CMK (cell line): ENCODE measurements at regions not wholly inside any gene's neighbourhood (a gene's known extent, or its start where the extent isn't known, plus 50 kb on each side); places are given as distances from the start of the nearest gene placed in this dataset.

Experiments used
- DNase-seq: peaks from one replicate; pipeline ENCODE4 v3.0.0-alpha.2; 2010; ENCODE audit warnings: low read depth

DNA sequence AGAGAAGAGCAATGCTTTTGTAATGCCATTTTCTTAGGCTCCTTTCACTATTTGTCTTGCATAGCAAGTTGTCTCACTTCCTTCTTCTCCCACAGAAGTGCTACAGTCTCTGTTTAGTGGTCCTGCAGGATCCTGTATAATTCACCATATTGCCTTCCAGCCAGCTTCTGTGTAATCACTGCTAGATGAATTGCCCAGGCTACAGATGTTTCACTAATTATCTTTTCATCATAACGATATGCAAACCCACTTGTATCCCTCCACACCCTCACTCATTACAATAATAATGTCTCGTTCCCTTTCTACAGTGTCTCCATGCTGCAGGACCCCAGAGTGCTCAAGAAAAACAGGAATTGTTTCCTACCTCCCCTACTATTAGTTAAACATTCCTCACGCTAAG lies 402.9 kb downstream of the TBL1XR1 start:
- no peak for DNase-seq

- no peak for DNase-seq
Observed at GRCh38 chr3:176789947-176790346, 407.3 kb downstream of the TBL1XR1 start.

- no peak for DNase-seq
Observed at GRCh38 chr3:176789281-176789705, 408.0 kb downstream of the TBL1XR1 start.

DNA sequence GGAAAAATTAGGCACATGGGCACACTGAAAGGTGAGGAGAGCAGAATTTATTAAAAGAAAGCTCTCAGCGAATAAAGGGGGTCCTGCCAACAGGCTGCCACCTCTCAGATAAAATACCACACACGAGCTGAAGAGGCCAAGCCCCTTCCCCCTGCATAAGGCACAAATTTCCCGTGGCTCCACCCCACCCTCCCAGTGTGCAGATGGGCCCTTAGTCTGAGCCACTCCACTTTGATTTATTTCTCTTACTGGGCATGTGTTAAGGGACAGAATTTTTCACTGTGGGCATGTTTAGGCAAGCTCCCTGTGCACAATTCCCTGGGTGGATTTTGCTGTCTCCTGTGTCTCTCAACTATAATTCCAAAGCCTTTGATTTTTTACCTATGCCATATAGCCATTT lies 409.8 kb downstream of the TBL1XR1 start:
- DNase-seq, result no peak

- no peak for DNase-seq
Observed at GRCh38 chr3:176785171-176785570, 412.1 kb downstream of the TBL1XR1 start.

- DNase-seq, result no peak
Observed at GRCh38 chr3:176780766-176781165, 416.5 kb downstream of the TBL1XR1 start.

GRCh38 chr3:176776622-176777175 lies 420.6 kb downstream of the TBL1XR1 start:
- no peak for DNase-seq

DNA sequence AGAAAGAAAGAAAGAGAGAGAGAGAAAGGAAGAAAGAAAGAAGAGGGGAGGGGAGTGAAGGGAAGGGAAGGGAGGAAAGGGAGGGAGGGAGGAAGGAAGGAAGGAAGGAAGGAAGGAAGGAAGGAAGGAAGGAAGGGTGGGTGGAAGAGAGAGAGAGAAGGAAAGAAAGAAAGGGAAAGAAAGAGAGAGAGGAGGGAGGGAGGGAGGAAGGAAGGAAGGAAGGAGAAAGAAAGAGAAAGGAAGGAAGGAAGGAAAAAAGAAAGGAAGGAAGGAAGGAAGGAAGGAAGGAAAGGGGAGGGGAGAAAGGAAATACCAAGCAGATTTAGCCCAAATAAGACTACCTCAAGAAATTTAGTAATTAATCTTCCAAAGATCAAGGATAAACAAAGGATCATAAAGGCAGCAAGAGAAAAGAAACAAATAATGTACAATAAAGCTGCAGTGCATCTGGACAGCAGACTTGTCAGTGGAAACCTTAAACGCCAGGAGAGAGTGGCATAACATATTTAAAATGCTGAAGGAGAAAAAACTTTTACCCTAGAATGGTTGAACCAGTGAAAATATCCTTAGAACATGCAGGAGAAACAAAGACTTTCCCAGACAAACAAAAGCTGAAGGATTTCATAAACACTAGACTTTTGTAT lies 427.6 kb downstream of the TBL1XR1 start:
- DNase-seq, result no peak

- DNase-seq, result no peak
Observed at GRCh38 chr3:176767385-176767784, 429.9 kb downstream of the TBL1XR1 start.

- DNase-seq, result no peak
Observed at GRCh38 chr3:176766862-176767261, 430.4 kb downstream of the TBL1XR1 start.

- no peak for DNase-seq
Observed at GRCh38 chr3:176765382-176765900, 431.8 kb downstream of the TBL1XR1 start.

DNA sequence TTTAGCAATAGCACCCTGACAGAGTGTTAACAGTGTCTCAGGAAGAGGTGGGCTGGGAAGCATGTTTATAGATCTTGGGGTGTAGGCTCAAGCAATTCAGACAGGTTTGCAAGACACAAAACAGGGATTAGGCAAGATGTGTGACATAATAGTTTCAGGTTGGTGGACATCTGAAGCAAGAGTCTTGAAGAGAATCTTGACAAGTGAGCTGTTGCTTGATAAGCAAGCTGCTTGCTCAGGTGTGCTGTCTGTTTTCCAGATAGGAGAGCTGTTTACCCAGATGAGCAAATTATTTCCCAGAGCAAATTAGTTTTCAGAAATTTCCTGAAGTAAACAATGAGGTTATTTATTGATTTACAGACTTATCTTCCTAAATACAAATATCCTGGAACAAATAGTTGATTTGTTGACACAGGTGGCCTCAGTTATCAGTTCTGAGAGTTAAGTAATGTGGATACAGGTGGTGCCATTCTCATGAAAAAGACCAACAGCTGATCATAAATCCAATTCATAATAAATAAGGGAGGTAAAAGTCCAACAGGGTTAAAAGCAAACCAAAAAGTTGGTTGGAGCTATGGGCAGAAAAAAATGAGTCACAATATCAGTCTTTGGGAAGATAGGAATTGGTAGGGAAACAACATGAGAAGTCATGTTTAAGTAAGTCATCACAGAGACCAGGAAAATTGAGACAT lies 437.3 kb downstream of the TBL1XR1 start:
- DNase-seq, result no peak

DNA sequence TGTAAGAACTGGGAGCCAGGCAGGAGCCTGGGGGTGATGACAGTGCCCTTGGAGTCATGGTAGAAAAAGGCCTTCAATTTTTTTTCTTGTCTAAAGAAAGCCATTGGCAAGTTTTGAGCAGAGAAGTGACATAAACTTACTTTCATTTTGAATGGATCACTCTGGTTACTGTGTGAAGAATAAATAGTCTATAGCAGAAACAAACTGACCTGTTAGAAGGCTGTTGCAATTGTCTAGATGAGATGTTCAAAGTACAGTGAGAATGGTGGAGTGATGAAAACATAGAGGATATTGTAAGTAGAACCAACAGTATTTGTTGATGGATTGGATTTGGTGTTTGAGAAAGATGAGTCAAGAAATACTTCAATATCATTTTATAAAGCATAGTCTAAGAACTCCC lies 439.9 kb downstream of the TBL1XR1 start:
- no peak for DNase-seq

DNA sequence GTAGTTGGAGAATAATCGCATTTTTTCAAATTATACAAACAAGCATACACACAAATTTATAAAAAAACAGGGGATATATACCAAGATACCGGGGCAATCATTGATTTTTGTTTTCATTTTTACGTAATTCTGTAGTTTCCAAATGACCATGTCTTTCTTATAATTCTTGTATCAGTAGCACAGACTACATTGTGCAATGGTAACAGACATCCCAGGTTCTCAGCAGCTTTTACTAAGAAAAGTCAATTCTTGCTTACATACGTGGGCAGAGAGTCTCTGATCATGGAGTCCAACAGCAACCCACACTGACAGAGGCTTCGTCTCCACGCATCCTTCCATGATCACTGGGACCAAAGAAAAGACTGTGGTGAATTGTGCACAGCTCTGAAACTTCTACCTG lies 441.3 kb downstream of the TBL1XR1 start:
- no peak for DNase-seq

DNA sequence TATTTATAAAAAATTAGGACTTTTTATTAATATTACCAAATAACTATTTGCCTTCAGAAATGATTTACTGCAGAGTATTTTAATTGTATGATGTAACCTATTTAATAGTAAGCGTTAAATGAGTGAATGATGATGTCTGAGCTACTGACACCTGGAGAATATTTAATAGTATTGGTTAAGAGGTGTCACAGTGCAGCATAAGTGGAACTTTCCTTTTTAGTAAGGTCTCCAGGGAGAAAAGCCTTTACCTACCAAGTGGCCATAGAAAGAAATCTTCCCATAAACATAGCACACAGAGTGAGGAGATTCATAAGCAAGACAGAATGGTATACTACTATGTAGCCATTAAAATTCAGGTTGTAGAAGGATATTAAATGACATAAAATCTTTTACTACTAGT lies 441.7 kb downstream of the TBL1XR1 start:
- no peak for DNase-seq

GRCh38 chr3:176741664-176742047 lies 455.6 kb downstream of the TBL1XR1 start:
- no peak for DNase-seq

GRCh38 chr3:176740906-176741663 lies 456.2 kb downstream of the TBL1XR1 start:
- DNase-seq, result no peak

DNA sequence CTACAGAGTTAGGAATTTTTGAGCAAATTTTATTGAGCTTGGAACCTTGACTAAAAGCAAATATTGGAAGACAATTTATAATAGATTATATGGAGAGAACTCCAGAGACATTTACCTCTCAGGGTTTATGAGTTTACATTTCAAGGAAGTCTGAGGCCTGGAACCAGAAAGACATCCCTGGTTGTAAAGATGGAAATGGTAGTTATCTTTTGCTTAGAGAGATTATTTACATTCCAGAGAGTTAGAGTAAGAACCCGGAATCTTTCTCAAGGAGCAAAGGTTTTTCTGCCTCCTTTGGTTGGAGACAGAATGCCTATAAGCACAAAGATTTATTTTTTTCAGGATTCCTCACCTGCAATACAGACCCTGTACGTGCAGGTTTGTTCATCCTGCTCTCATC lies 458.1 kb downstream of the TBL1XR1 start:
- DNase-seq, result no peak

DNA sequence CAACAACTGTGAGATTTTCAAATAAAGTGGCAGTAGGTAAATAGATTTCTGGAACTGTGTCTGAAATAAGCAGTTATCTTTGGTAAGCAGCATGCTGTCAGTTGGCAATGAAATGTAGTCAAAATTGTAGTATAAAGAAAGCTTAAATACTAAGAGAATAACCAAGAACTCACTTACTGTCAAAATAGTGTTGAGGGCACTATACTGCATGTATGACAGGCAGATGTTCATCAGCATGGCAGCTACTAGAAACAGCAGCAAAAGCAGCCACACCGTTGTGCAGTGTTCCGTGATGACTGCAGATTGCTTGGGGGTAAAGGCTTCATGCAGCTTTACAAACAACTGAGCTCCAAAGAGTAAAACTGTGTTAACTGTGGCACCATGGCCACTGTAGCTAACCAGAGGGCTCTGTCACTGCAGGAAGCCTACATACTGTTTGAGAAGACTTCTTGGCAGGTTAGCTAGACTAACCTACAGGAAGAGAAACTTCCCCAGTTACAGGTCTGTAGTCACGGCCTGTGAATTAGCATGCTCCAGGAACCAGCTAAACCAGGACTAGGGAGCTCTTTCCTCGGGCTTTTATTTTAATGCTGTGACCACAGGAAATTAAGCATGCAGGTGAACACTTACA lies 459.7 kb downstream of the TBL1XR1 start:
- DNase-seq, result no peak

DNA sequence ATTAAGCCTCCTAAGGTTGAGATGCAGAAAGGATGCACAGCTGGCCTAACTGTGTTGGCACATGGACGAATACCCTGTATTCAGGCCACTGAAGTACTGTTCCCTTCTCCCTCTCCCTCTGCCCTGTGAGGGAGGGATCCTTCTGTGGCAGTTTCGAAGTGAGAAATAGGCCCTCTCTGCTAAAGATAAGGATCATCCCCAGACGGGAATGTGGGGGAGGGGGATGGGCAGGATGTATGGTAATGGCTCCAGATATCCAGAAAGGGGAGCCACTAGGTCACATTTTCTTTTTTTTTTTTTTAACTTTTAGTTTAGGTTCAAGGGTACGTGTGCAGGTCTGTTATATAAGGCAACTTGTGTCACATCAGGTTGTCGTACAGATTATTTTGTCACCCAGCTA lies 463.1 kb downstream of the TBL1XR1 start:
- no peak for DNase-seq

GRCh38 chr3:176724394-176724759 lies 472.9 kb downstream of the TBL1XR1 start:
- DNase-seq, result no peak

DNA sequence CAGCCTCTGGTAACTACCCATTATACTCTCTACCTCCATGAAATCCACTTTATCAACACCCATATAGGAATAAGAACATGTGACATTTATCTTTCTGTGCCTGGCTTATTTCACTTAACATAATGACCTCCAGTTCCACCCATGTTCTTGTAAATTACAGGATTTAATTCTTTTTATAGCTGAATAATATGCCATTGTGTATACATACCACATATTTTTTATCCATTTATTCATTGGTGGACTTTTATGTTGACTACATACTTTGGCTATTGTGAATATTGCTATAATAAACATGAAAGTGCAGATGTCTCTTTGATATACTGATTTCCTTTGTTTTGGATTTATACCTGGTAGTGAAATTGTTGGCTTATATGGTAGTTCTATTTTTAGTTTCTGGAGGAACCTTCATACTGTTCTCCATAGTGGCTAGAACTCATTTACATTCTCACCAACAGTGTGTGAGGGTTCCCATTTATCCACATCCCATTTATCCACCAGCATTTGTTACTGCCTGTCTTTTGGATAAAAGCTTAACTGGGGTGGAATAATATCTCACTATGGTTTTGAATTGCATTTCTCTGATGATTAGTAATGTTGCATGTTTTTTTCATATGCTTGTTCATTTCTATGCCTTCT lies 473.4 kb downstream of the TBL1XR1 start:
- no peak for DNase-seq
